HG02642 (cell line): ENCODE measurements at regions not wholly inside any gene's neighbourhood (a gene's known extent, or its start where the extent isn't known, plus 50 kb on each side); places are given as distances from the start of the nearest gene placed in this dataset.

Experiments used
- ATAC-seq: cut with Tn5 transposase; IDR thresholded peaks from one replicate; pipeline ENCODE4 v1.9.1; 2021; ENCODE audit warnings: mild to moderate bottlenecking; ENCODE audit not compliant: unreplicated experiment, poor library complexity

DNA sequence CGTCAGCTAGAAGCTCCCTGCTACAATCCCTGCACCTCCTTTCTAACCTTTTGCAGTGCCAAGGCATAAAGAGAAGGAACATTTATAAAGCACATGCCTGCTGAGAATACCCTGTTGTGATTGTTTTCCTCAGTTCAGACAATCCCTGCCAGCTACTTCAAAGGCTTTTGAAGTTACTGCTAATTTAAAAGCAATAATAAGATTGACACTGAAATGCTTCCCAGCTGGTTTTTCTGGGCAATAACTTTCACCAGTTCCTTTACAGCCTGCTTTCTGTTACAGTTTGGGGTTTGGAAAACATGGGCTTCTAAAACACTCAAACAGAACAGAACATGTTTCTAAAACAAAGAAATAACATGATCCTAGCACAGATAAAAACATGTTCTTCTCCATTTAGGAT lies 232.3 kb upstream of the CPEB2 start:
- no peak for ATAC-seq

- no peak for ATAC-seq
Measured at GRCh38 chr4:14771094-14771493, 231.2 kb upstream of the CPEB2 start.

DNA sequence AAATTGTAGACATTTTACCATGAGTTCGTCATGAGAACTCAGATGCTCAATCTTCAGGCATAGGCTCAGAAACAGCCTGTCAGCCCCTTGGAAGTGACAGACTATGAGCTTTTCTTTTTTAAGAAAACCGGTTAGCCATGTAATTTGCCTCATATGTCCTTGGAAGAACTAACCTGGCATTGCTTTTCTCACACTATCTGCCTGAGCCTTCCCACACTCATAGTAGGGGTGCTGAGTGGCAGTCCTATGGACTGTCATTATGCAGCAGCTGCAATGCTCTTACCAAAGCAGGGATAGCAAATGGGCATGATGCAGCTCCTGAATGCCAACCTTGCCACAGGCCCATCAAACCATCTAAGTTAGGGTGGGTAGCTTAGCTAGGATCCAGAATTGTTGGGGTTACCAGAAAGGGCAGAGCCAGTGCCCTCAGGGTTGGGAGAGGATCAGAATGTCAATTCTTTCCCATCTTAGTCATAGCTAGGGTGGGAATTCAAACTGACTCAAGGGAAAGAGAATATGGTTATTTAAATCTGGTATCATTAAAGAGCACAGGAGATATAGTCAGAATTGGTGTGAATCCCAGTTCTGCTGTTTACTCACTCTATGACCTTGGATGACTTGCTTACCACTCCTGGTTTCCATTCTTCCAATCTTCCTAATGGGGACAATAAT lies 230.6 kb upstream of the CPEB2 start:
- ATAC-seq = no peak

DNA sequence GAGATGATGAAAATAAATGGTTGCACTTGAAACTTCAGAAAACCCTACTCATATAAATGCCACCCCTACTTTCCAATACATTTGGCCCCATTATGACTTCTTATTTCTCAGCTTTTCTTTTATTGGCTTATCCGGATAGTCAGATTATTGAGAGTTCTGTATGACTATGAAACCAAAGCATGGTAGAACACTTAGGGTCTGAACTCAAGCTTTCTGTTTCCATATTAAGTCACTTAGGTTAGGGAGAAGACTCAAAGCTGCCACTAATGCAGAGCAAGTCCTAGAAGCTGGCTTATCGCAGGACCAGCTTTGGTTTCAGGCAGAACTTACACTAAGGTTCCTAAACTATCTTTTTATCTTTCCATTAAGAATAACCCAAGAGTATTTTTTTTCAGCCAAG lies 229.9 kb upstream of the CPEB2 start:
- no peak for ATAC-seq

DNA sequence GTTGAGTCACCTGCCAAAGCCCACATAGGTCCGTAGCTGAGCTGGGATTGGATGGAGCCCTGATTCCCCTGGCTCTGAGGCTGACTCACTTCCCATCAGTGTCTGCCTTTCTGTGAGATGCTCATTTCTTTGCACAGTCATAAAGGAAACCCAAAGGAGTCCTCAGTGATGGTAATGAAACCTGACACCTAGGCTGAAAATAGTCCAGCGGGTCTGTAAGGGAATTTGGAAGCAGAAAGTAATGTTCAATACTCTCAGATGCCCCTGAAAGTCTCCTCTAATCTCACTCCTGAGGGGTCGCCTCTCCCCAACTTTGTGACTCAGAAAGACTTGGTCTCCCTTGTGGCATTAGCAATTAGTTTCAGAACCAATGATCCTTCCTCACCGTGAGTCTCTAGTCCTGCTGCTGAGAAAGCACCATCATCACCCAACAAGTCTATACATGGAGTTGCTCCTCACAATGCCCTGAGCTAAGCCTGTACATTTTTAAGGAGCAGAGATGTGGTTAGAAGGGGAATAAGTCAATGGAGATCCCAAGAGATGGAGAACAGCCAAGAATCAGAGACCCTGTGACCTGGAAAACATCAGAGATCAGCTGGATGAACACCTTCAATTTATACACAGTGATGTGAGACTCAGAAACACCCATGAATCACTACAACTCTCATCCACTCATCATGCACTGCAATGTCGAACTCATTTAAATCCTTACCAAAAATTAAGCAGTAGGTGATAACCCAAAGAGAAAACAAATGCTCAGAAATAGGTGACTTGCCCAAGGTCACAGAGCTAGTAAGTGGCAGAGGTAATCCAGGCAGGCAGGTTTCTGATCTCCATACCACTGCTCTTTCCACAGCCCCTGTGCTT lies 219.0 kb upstream of the CPEB2 start:
- peak; percentile 97 for ATAC-seq

DNA sequence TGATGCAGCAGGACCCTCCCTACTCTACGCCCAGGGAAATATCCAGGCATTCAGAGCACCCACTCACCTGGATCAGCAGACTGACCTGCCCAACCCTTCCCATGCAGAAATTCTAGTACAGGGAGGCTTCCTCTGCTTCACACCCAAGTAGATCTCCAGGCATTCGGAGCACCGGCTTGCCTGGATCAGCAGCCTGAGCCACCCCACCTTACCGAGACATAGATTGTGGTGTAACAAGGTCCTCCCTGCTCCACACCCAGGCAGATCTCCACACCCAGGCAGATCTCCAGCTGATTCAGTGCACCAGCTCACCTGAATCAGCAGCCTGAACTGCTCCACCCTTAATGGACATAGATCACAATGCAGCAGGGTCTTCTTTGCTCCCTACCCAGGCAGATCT lies 215.1 kb upstream of the CPEB2 start:
- ATAC-seq = no peak

GRCh38 chr4:14787894-14788293 lies 214.4 kb upstream of the CPEB2 start:
- no peak for ATAC-seq

DNA sequence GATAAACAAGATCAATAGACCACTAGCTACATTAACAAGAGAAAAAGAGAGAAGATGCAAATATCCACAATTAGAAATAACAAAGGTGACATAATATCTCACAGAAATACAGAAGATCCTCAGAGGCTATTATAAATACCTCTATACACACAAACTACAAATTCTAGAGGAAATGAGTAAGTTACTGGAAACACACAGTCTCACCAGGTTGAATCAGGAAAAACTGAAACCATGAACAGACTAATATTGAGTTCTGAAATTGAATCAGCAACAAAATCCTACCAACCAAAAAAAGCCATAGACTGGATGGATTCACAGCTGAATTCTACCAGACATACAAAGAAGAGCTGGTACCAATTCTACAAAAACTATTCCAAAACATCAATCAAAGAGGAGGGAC lies 211.8 kb upstream of the CPEB2 start:
- ATAC-seq = no peak

DNA sequence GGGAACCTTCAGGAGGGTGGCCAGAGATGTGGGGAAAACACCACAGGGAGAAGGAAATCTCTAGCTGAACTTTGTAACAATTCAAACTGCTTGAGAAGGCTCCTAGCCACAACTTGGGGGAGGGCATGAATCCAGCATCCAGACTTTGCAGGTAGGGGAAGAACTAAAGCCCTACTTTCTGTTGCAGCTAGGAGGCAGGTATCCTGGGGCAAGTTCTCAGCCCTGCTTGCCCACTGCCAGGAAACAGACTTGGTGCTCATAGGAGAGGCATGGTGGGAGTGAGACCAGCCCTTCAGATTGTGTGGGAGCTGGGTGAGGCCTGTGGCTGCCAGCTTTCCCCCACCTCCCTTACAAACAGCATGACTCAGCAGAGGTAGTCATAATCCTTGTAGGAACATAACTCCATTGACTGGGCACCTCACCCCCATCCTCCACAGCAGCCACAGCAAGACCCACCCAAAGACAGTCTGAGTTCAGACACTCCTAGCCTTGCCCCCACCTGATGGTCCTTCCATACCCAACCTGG lies 209.5 kb upstream of the CPEB2 start:
- no peak for ATAC-seq

DNA sequence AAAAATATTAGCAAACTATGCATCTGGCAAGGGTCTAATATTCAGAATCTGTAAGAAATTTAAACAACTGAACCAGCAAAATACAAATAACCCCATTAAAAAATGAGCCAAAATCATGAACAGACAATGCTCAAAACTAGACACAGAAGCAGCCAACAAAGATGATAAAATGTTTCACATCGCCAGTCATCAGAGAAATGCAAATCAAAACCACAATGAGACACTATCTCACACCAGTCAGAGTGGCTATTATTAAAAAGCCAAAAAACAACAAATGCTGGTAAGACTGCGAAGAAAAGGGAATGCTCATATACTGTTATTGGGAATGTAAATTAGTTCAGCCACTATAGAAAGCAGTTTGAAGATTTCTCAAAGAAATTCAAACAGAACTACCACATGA lies 201.3 kb upstream of the CPEB2 start:
- ATAC-seq = no peak

GRCh38 chr4:14802596-14802995 lies 199.7 kb upstream of the CPEB2 start:
- ATAC-seq = no peak

- ATAC-seq = no peak
Measured at GRCh38 chr4:14807856-14808255, 194.4 kb upstream of the CPEB2 start.

DNA sequence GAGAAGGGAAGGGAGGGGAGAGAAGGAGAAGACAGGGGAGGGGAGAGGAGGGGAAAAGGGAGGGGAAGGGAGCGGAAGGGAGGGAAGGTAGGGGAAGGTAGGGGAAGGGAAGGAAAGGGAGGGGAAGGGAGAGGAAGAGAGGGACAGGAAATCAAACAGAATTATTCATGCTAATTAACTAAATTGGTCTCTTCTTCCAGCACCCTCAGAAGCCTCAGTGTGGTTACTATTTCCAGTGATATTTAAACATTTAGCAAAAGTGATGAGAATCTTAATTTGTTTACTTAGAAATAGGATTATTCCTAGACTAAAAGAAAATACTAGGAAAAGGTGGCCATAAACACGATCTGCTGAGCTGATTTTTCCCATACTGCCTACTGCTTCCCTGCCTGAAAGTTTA lies 193.1 kb upstream of the CPEB2 start:
- no peak for ATAC-seq

GRCh38 chr4:14810121-14810520 lies 192.2 kb upstream of the CPEB2 start:
- no peak for ATAC-seq

DNA sequence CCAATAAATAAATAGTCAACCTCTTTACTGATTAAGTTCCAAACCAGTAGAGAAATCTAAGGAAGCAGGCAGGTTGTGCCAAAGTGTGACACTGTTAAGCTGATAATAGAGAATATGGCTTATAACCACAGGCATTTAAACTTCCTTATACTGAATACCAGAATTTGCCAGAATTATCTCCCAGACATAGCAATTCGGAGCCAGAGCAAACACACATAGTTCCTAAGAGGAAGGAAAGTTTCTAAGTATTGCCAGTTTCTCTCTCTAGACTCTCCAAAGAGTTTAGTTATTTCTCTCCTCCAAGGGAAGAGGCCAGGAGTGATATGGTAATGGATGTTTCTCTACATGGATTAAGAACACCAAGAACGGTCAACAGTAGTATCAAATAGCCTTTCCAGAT lies 191.7 kb upstream of the CPEB2 start:
- no peak for ATAC-seq

- ATAC-seq = no peak
Measured at GRCh38 chr4:14812101-14812500, 190.2 kb upstream of the CPEB2 start.

- no peak for ATAC-seq
Measured at GRCh38 chr4:14816623-14817261, 185.5 kb upstream of the CPEB2 start.

GRCh38 chr4:14824189-14824588 lies 178.1 kb upstream of the CPEB2 start:
- no peak for ATAC-seq

- ATAC-seq = no peak
Measured at GRCh38 chr4:14827111-14827510, 175.2 kb upstream of the CPEB2 start.

DNA sequence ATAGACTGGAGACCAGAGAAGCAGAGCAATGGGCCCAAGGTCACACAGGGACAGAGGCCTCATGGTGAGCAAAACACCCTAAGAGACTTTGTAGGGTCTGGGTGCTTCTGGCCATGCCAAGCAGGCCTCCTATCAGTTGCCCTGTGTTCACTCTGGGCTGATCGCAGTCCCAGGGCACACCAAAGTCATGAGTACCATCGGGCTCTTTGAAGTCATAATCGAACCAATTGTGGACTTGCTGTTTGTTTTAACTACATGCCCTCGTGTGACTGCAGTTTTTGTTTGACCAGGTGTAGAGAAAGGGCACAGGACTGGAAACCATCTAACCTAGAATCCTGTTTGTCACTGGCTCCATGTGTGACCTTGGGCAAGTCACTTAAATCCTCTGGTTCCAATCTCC lies 172.5 kb upstream of the CPEB2 start:
- ATAC-seq = no peak

GRCh38 chr4:14831416-14831815 lies 170.9 kb upstream of the CPEB2 start:
- ATAC-seq = no peak
